Panc1 (cell line): ENCODE measurements at regions not wholly inside any gene's neighbourhood (a gene's known extent, or its start where the extent isn't known, plus 50 kb on each side); places are given as distances from the start of the nearest gene placed in this dataset.

Experiments used
- ATAC-seq: fragments of 200-7000 bp; cut with Tn5 transposase; 2 replicates; pipeline ENCODE4 v1.9.1; 2020; ENCODE audit warnings: mild to moderate bottlenecking, moderate library complexity
- BruUV-seq: library from RNA; stranded (reverse); fragments of 400-500 nt; replicated peaks from 2 replicates; lab custom pipeline; 2021; lab: Mats Ljungman, UMichigan
- CTCF ChIA-PET: fragments of 300-600 bp; sonication (Branson Sonifier 250); formaldehyde crosslinking; loops from one replicate; lab custom pipeline; 2022; ENCODE audit warnings: antibody characterized with exemption; lab: Charles Lee
- POLR2A ChIA-PET: fragments of 300-600 bp; sonication (Branson Sonifier 250); formaldehyde crosslinking; loops from one replicate; lab custom pipeline; 2022; ENCODE audit warnings: antibody characterized with exemption; lab: Charles Lee
- DNase-seq: peaks from one replicate; pipeline ENCODE4 v3.0.0-alpha.2; 2010; ENCODE audit warnings: low read depth, low spot score
- H3K27ac ChIP-seq: 2 replicates; pipeline ENCODE4 v1.5.1; 2011; ENCODE audit warnings: mild to moderate bottlenecking, low read length, inconsistent platforms
- H3K27me3 ChIP-seq: fragments of 200-500 bp; sonication (Bioruptor generic); 2 replicates; pipeline ENCODE4 v1.6.0; 2014; ENCODE audit warnings: low read length, inconsistent platforms; ENCODE audit not compliant: control insufficient read depth, insufficient read depth
- H3K36me3 ChIP-seq: fragments of 200-500 bp; sonication (Bioruptor generic); 2 replicates; pipeline ENCODE4 v1.5.1; 2014; ENCODE audit warnings: inconsistent platforms, mild to moderate bottlenecking, low read length, moderate library complexity; ENCODE audit not compliant: control insufficient read depth, insufficient read depth
- H3K4me1 ChIP-seq: 2 replicates; pipeline ENCODE4 v1.5.1; 2011; ENCODE audit warnings: inconsistent platforms, mild to moderate bottlenecking, low read length, moderate library complexity; ENCODE audit not compliant: control insufficient read depth, insufficient read depth
- H3K4me3 ChIP-seq, 2 experiments: 2 replicates each; pipeline ENCODE4 v1.5.1; 2011 to 2012; ENCODE audit warnings: low read depth in 2 of 2, low read length in 2 of 2, mild to moderate bottlenecking in 2 of 2, inconsistent platforms in 1 of 2, moderate library complexity in 1 of 2
- H3K9me3 ChIP-seq: fragments of 200-500 bp; sonication (Bioruptor generic); 2 replicates; pipeline ENCODE4 v1.5.1; 2014; ENCODE audit warnings: low read depth, mild to moderate bottlenecking, inconsistent platforms, low read length, moderate library complexity; ENCODE audit not compliant: control insufficient read depth, insufficient read depth
- POLR2AphosphoS5 ChIP-seq: IDR thresholded peaks from 2 replicates; pipeline ENCODE4 v1.6.1; 2012; ENCODE audit warnings: mild to moderate bottlenecking, low read depth, low read length, moderate library complexity
- SIN3A ChIP-seq: IDR thresholded peaks from 2 replicates; pipeline ENCODE4 v1.6.1; 2012; ENCODE audit warnings: low read depth, mild to moderate bottlenecking, low read length, moderate library complexity, borderline replicate concordance; ENCODE audit not compliant: insufficient read depth
- TCF7L2 ChIP-seq: IDR thresholded peaks from 2 replicates; pipeline ENCODE4 v1.6.1; 2011; ENCODE audit warnings: mild to moderate bottlenecking, low read depth, low read length, inconsistent platforms
- in situ Hi-C: cut with HindIII; loops from 2 replicates; pipeline ENCODE4 v1.10.0; 2016; ENCODE audit warnings: low sequenced_read_pairs, low pct_unique_long_range_greater_than_20kb
- intact Hi-C: fragments of 100-400 bp; cut with micrococcal nuclease; formaldehyde crosslinking; loops from one replicate; pipeline ENCODE4 v1.10.0; 2022; ENCODE audit not compliant: unreplicated experiment
- TF ChIP-seq, protein P1 (sequence below), 2 experiments: IDR thresholded peaks; 2 replicates each; pipeline ENCODE4 v1.6.1; 2011 to 2012; ENCODE audit warnings: low read depth in 2 of 2, control low read depth in 1 of 2, low read length in 1 of 2, mild to moderate bottlenecking in 1 of 2, moderate library complexity in 1 of 2; ENCODE audit not compliant: insufficient read depth in 1 of 2
- TF ChIP-seq, protein P2 (sequence below): fragments of 450-650 bp; IDR thresholded peaks from 2 replicates; pipeline ENCODE4 v1.5.1; 2017; ENCODE audit warnings: mild to moderate bottlenecking

DNA sequence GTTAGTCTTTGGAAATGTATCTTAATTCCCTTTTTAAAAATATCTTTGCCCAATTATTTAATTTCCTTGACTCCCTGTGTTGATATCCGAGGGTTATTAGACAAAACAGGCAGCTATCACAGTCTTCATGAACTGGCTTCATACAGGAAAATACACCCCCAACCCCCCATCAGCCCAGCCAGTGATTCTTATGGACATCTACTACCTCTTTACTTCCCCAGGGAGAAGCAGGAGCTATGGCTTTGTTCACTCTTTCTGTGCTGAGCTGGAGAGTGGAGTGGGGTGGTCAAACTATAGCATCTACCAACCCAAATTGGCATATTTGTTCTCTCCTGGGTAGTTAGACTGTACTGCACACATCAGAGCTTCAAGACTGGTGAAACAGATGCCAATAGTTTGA lies 134.4 kb upstream of the SLC38A2 start:
- DNase-seq: no peak
- POLR2A ChIA-PET: no interaction called here
- intact Hi-C loops: no loop called here
- no TSS peak for BruUV-seq
- Histone ChIP-seq H3K27me3 (no peaks in the 10 kb centered on the region), H3K4me3 (no peak overlapping the region), H3K27ac (peak overlapping the region; percentile 41; the same call in 1 of the 2 replicates), H3K9me3 (peaks cover 42% of the 10 kb centered on the region; the same call in 1 of the 2 replicates), H3K36me3 (no peaks in the 10 kb centered on the region), H3K4me1 (no peaks in the 10 kb centered on the region)
- TF ChIP-seq, protein P1, sequence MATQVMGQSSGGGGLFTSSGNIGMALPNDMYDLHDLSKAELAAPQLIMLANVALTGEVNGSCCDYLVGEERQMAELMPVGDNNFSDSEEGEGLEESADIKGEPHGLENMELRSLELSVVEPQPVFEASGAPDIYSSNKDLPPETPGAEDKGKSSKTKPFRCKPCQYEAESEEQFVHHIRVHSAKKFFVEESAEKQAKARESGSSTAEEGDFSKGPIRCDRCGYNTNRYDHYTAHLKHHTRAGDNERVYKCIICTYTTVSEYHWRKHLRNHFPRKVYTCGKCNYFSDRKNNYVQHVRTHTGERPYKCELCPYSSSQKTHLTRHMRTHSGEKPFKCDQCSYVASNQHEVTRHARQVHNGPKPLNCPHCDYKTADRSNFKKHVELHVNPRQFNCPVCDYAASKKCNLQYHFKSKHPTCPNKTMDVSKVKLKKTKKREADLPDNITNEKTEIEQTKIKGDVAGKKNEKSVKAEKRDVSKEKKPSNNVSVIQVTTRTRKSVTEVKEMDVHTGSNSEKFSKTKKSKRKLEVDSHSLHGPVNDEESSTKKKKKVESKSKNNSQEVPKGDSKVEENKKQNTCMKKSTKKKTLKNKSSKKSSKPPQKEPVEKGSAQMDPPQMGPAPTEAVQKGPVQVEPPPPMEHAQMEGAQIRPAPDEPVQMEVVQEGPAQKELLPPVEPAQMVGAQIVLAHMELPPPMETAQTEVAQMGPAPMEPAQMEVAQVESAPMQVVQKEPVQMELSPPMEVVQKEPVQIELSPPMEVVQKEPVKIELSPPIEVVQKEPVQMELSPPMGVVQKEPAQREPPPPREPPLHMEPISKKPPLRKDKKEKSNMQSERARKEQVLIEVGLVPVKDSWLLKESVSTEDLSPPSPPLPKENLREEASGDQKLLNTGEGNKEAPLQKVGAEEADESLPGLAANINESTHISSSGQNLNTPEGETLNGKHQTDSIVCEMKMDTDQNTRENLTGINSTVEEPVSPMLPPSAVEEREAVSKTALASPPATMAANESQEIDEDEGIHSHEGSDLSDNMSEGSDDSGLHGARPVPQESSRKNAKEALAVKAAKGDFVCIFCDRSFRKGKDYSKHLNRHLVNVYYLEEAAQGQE (IDR thresholded peaks at IDR 0.05; ENCODE audit: insufficient read depth in 1 of 2, low read depth in 2 of 2, low read length in 1 of 2): no peak
- TF ChIP-seq, protein P2, sequence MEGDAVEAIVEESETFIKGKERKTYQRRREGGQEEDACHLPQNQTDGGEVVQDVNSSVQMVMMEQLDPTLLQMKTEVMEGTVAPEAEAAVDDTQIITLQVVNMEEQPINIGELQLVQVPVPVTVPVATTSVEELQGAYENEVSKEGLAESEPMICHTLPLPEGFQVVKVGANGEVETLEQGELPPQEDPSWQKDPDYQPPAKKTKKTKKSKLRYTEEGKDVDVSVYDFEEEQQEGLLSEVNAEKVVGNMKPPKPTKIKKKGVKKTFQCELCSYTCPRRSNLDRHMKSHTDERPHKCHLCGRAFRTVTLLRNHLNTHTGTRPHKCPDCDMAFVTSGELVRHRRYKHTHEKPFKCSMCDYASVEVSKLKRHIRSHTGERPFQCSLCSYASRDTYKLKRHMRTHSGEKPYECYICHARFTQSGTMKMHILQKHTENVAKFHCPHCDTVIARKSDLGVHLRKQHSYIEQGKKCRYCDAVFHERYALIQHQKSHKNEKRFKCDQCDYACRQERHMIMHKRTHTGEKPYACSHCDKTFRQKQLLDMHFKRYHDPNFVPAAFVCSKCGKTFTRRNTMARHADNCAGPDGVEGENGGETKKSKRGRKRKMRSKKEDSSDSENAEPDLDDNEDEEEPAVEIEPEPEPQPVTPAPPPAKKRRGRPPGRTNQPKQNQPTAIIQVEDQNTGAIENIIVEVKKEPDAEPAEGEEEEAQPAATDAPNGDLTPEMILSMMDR: no peak
- TF ChIP-seq POLR2AphosphoS5 (no peak), TCF7L2 (no peak), SIN3A (no peak)
- CTCF ChIA-PET: no interaction called here
- in situ Hi-C loops: no loop called here
- ATAC-seq: no peak

DNA sequence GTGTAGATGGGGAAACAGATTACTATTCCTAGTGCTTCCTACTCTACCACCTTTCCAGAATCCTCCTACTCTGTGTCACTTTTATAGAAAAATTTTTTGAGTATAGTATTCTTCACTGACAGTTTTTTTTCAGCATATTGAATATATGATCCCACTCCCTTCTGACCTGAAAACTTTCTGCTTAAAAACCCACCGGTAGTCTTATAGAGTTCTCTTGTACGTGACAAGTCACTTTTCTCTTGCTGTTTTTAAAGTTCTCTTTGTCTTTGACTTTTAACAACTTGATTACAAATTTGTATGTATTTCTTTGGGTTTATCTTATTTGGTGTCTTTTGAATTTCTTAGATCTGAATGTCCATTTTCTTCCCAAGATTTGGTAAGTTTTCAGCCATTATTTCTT lies 133.6 kb upstream of the SLC38A2 start:
- no peak for ATAC-seq

More for the DNA sequence above, 133.6 kb upstream of the SLC38A2 start:
- DNase-seq: no peak
- in situ Hi-C loops: no loop called here
- Histone ChIP-seq H3K4me3 (no peak overlapping the region), H3K27ac (peak overlapping the region; percentile 41; the same call in 1 of the 2 replicates), H3K27me3 (no peaks in the 10 kb centered on the region), H3K9me3 (peaks cover 49% of the 10 kb centered on the region; the same call in 1 of the 2 replicates), H3K36me3 (no peaks in the 10 kb centered on the region), H3K4me1 (no peaks in the 10 kb centered on the region)
- TF ChIP-seq TCF7L2: no peak
- TF ChIP-seq POLR2AphosphoS5: no peak
- TF ChIP-seq, protein P2: no peak
- no peak for TF ChIP-seq SIN3A
- TF ChIP-seq, protein P1 (IDR thresholded peaks at IDR 0.05; ENCODE audit: insufficient read depth in 1 of 2, low read depth in 2 of 2, low read length in 1 of 2): no peak
- no TSS peak for BruUV-seq
- POLR2A ChIA-PET: no interaction called here
- intact Hi-C loops: no loop called here
- CTCF ChIA-PET: no interaction called here
